CD4-positive, alpha-beta T cell (primary cell): ENCODE measurements at regions not wholly inside any gene's neighbourhood (a gene's known extent, or its start where the extent isn't known, plus 50 kb on each side); places are given as distances from the start of the nearest gene placed in this dataset.

ENCODE experiments used
- ATAC-seq: fragments of 200-7000 bp; cut with Tn5 transposase; one replicate; pipeline ENCODE4 v1.10.0; 2022; ENCODE audit warnings: mild to moderate bottlenecking; ENCODE audit not compliant: poor library complexity
- CTCF ChIA-PET: fragments of 350-600 bp; sonication (Branson Sonifier 250); formaldehyde crosslinking; loops from one replicate; lab custom pipeline; 2021; ENCODE audit warnings: antibody characterized with exemption, inconsistent platforms; lab: Charles Lee
- POLR2A ChIA-PET: fragments of 350-600 bp; sonication (Branson Sonifier 250); formaldehyde crosslinking; loops from one replicate; lab custom pipeline; 2021; ENCODE audit warnings: antibody characterized with exemption, inconsistent platforms; lab: Charles Lee
- DNase-seq, 14 experiments: peaks; one replicate each; pipeline ENCODE4 v3.0.0-alpha.2; 2013 to 2020; ENCODE audit warnings: mixed read lengths in 2 of 14
- H3K27ac ChIP-seq, 2 donors: one replicate each; pipeline versions ENCODE4 v1.5.1 to v1.7.0; 2013; ENCODE audit warnings: low read length in 2 of 2, low read depth in 1 of 2, mild to moderate bottlenecking in 1 of 2
- H3K27me3 ChIP-seq, 2 experiments: 1 replicate in 1 of 2; 2 replicates in 1 of 2; pipeline versions ENCODE4 v1.6.1 to v1.7.0; 2013; ENCODE audit warnings: low read length in 2 of 2, control low read depth in 1 of 2, mild to moderate bottlenecking in 1 of 2, moderate library complexity in 1 of 2; ENCODE audit not compliant: insufficient read depth in 2 of 2, control insufficient read depth in 1 of 2
- H3K36me3 ChIP-seq: one replicate; pipeline ENCODE4 v1.6.1; 2013; ENCODE audit warnings: low read length, control low read depth; ENCODE audit not compliant: insufficient read depth
- H3K4me1 ChIP-seq: one replicate; pipeline ENCODE4 v1.6.1; 2013; ENCODE audit warnings: low read length, control low read depth; ENCODE audit not compliant: insufficient read depth
- H3K4me3 ChIP-seq: one replicate; pipeline ENCODE4 v1.5.1; 2013; ENCODE audit warnings: mild to moderate bottlenecking, low read length, moderate library complexity
- H3K9me3 ChIP-seq, 2 experiments: 1 replicate in 1 of 2; 2 replicates in 1 of 2; pipeline versions ENCODE4 v1.6.1 to v1.7.0; 2013; ENCODE audit warnings: low read length in 2 of 2, mild to moderate bottlenecking in 2 of 2, control low read depth in 1 of 2, moderate library complexity in 1 of 2; ENCODE audit not compliant: control insufficient read depth in 1 of 2, insufficient read depth in 1 of 2
- H3K27ac Mint-ChIP-seq: one replicate; pipeline ENCODE4 v1.8.0; 2020; ENCODE audit warnings: mixed read lengths
- H3K27me3 Mint-ChIP-seq: one replicate; pipeline ENCODE4 v1.8.0; 2021; ENCODE audit warnings: mixed read lengths
- H3K36me3 Mint-ChIP-seq: one replicate; pipeline ENCODE4 v1.8.0; 2021; ENCODE audit warnings: low read depth, mixed read lengths
- H3K4me1 Mint-ChIP-seq: one replicate; pipeline ENCODE4 v1.8.0; 2021; ENCODE audit warnings: low read depth, mixed read lengths
- H3K4me3 Mint-ChIP-seq: one replicate; pipeline ENCODE4 v1.8.0; 2020; ENCODE audit warnings: mild to moderate bottlenecking, mixed read lengths
- H3K9me3 Mint-ChIP-seq: one replicate; pipeline ENCODE4 v1.8.0; 2020; ENCODE audit warnings: mixed read lengths
- CTCF ChIP-seq: fragments of 200-600 bp; IDR thresholded peaks from one replicate; pipeline ENCODE4 v1.8.0; 2022; ENCODE audit warnings: antibody characterized with exemption, mild to moderate bottlenecking
- intact Hi-C, 2 experiments: fragments of 100-400 bp; cut with DNase I in 1 of 2; cut with micrococcal nuclease in 1 of 2; formaldehyde crosslinking; loops; one replicate each; pipeline versions ENCODE4 v1.15.1 to v1.9.0; 2023 to 2025; cut with DNase I, micrococcal nuclease

GRCh38 chr18:24552218-24552617, 91.8 kb downstream of the HRH4 start:
- H3K4me3 ChIP-seq, result no peak overlapping the region
- POLR2A ChIA-PET, result no interaction called here
- Mint-ChIP-seq H3K9me3 (no peaks in the 10 kb centered on the region), H3K27ac (no peak overlapping the region), H3K27me3 (peaks cover 5% of the 10 kb centered on the region), H3K36me3 (no peaks in the 10 kb centered on the region), H3K4me1 (no peaks in the 10 kb centered on the region), H3K4me3 (no peak overlapping the region)
- CTCF ChIA-PET, result no interaction called here
- intact Hi-C loops, result no loop called here
- no peaks in the 10 kb centered on the region for H3K4me1 ChIP-seq
- ATAC-seq (no peak), DNase-seq (no peak)
- no peak overlapping the region for H3K27ac ChIP-seq
- TF ChIP-seq CTCF, result no peak
- H3K36me3 ChIP-seq, result no peaks in the 10 kb centered on the region
- no peaks in the 10 kb centered on the region for H3K27me3 ChIP-seq
- no peaks in the 10 kb centered on the region for H3K9me3 ChIP-seq

GRCh38 chr18:24553571-24554285, 93.3 kb downstream of the HRH4 start:
- no peak for ATAC-seq
- H3K4me1 ChIP-seq, result no peaks in the 10 kb centered on the region
- H3K27me3 ChIP-seq, result no peaks in the 10 kb centered on the region
- no peak overlapping the region for H3K27ac Mint-ChIP-seq
- H3K4me3 ChIP-seq, result no peak overlapping the region
- no peaks in the 10 kb centered on the region for H3K36me3 Mint-ChIP-seq
- ChIA-PET CTCF (no interaction called here), POLR2A (no interaction called here)
- no peak for DNase-seq
- no peak overlapping the region for H3K27ac ChIP-seq
- H3K4me1 Mint-ChIP-seq, result no peaks in the 10 kb centered on the region
- H3K9me3 Mint-ChIP-seq, result no peaks in the 10 kb centered on the region
- no peaks in the 10 kb centered on the region for H3K36me3 ChIP-seq
- no peak for TF ChIP-seq CTCF
- intact Hi-C loops, result no loop called here
- no peaks in the 10 kb centered on the region for H3K9me3 ChIP-seq
- H3K27me3 Mint-ChIP-seq, result peaks cover 18% of the 10 kb centered on the region
- no peak overlapping the region for H3K4me3 Mint-ChIP-seq

- Mint-ChIP-seq H3K9me3 (no peaks in the 10 kb centered on the region), H3K27ac (no peak overlapping the region), H3K27me3 (peaks cover 31% of the 10 kb centered on the region), H3K4me1 (no peaks in the 10 kb centered on the region), H3K4me3 (no peak overlapping the region), H3K36me3 (no peaks in the 10 kb centered on the region)
- H3K36me3 ChIP-seq, result no peaks in the 10 kb centered on the region
- no peak for TF ChIP-seq CTCF
- no peak for DNase-seq
- peaks cover 0 to 2% of the 10 kb centered on the region in 2 experiments for H3K27me3 ChIP-seq
- POLR2A ChIA-PET, result no interaction called here
- H3K4me3 ChIP-seq, result no peak overlapping the region
- no peaks in the 10 kb centered on the region for H3K4me1 ChIP-seq
- intact Hi-C loops, result no loop called here
- no peak overlapping the region for H3K27ac ChIP-seq
- CTCF ChIA-PET, result no interaction called here
- no peak for ATAC-seq
- no peaks in the 10 kb centered on the region for H3K9me3 ChIP-seq
Measured at GRCh38 chr18:24558403-24558802, 98.0 kb downstream of the HRH4 start.
